ENCODE measurements at regions not wholly inside any gene's neighbourhood (a gene's known extent, or its start where the extent isn't known, plus 50 kb on each side); places are given as distances from the start of the nearest gene placed in this dataset.

GRCh38 chr12:71036526-71036925, 116.0 kb upstream of the PTPRR start:
- no peak for ATAC-seq (ENCODE audit: low read depth)

GRCh38 chr12:71032933-71033332, 112.4 kb upstream of the PTPRR start:
- Histone ChIP-seq H3K4me1 (ENCODE audit: control insufficient read depth in 2 of 2, insufficient read depth in 2 of 2, low read length in 2 of 2) (no peaks in the 10 kb centered on the region), H4K20me1 (ENCODE audit: control insufficient read depth, insufficient read depth, low read length, poor library complexity, severe bottlenecking) (no peaks in the 10 kb centered on the region), H3K27me3 (replicated peaks in 1 of 4; ENCODE audit: control extremely low read depth in 1 of 4, control insufficient read depth in 3 of 4, insufficient read depth in 4 of 4, low read length in 3 of 4) (no peaks in the 10 kb centered on the region), H3K4me2 (replicated peaks; ENCODE audit: low read depth, low read length, poor library complexity, severe bottlenecking) (no peak overlapping the region), H2AFZ (ENCODE audit: insufficient read depth, low read depth, low read length, poor library complexity, severe bottlenecking) (no peak overlapping the region), H3K27ac (ENCODE audit: low read length in 2 of 2) (no peak overlapping the region), H3K4me3 (ENCODE audit: control extremely low read depth in 1 of 5, extremely low read depth in 1 of 5, insufficient read depth in 1 of 5, low read depth in 2 of 5, low read length in 4 of 5) (no peak overlapping the region), H3K9ac (ENCODE audit: low read length) (no peak overlapping the region), H3K36me3 (replicated peaks in 1 of 2; ENCODE audit: control extremely low read depth in 1 of 2, control insufficient read depth in 1 of 2, extremely low read depth in 1 of 2, insufficient read depth in 2 of 2, low read length in 1 of 2) (no peaks in the 10 kb centered on the region), H3K9me3 (ENCODE audit: control extremely low read depth in 1 of 3, control insufficient read depth in 2 of 3, insufficient read depth in 1 of 3, low read length in 2 of 3) (no peaks in the 10 kb centered on the region), H3K79me2 (ENCODE audit: control insufficient read depth, insufficient read depth, low read length) (no peaks in the 10 kb centered on the region)
- no peak for DNase-seq
- CTCF ChIA-PET, result no interaction called here
- Mint-ChIP-seq H3K4me1 (no peaks in the 10 kb centered on the region), H3K4me3 (no peak overlapping the region), H3K27ac (no peak overlapping the region), H3K9me3 (ENCODE audit: insufficient read depth) (no peaks in the 10 kb centered on the region), H3K27me3 (no peaks in the 10 kb centered on the region)
- 96% methylated on average over 3 of the region's 4 CpGs for WGBS (ENCODE audit: insufficient coverage)
- TF ChIP-seq EZH2 (IDR thresholded peaks at IDR 0.05; ENCODE audit: borderline replicate concordance, insufficient read depth, low read depth, low read length, poor library complexity, severe bottlenecking), result no peak
- no peak for TF ChIP-seq CTCF (IDR thresholded peaks at IDR 0.05)
- no peak for ATAC-seq (ENCODE audit: low read depth)
- POLR2A ChIA-PET, result no interaction called here
- intact Hi-C loops (cut with micrococcal nuclease), result no loop called here

More at GRCh38 chr12:71036526-71036925, 116.0 kb upstream of the PTPRR start:
- Histone ChIP-seq H3K36me3 (replicated peaks in 1 of 2; ENCODE audit: control extremely low read depth in 1 of 2, control insufficient read depth in 1 of 2, extremely low read depth in 1 of 2, insufficient read depth in 2 of 2, low read length in 1 of 2) (no peaks in the 10 kb centered on the region), H3K4me1 (ENCODE audit: control insufficient read depth in 2 of 2, insufficient read depth in 2 of 2, low read length in 2 of 2) (no peaks in the 10 kb centered on the region), H3K4me2 (replicated peaks; ENCODE audit: low read depth, low read length, poor library complexity, severe bottlenecking) (no peak overlapping the region), H3K4me3 (ENCODE audit: control extremely low read depth in 1 of 5, extremely low read depth in 1 of 5, insufficient read depth in 1 of 5, low read depth in 2 of 5, low read length in 4 of 5) (no peak overlapping the region), H3K79me2 (ENCODE audit: control insufficient read depth, insufficient read depth, low read length) (no peaks in the 10 kb centered on the region), H3K9me3 (ENCODE audit: control extremely low read depth in 1 of 3, control insufficient read depth in 2 of 3, insufficient read depth in 1 of 3, low read length in 2 of 3) (no peaks in the 10 kb centered on the region), H3K27me3 (replicated peaks in 1 of 4; ENCODE audit: control extremely low read depth in 1 of 4, control insufficient read depth in 3 of 4, insufficient read depth in 4 of 4, low read length in 3 of 4) (no peaks in the 10 kb centered on the region), H3K9ac (ENCODE audit: low read length) (no peak overlapping the region), H3K27ac (ENCODE audit: low read length in 2 of 2) (no peak overlapping the region), H4K20me1 (ENCODE audit: control insufficient read depth, insufficient read depth, low read length, poor library complexity, severe bottlenecking) (no peaks in the 10 kb centered on the region), H2AFZ (ENCODE audit: insufficient read depth, low read depth, low read length, poor library complexity, severe bottlenecking) (no peak overlapping the region)
- no peak for TF ChIP-seq CTCF (IDR thresholded peaks at IDR 0.05)
- no peak for TF ChIP-seq EZH2 (IDR thresholded peaks at IDR 0.05; ENCODE audit: borderline replicate concordance, insufficient read depth, low read depth, low read length, poor library complexity, severe bottlenecking)
- H3K27ac Mint-ChIP-seq, result no peak overlapping the region
- no CpG with 5 or more reads among the region's 1 CpG for whole genome bisulfite sequencing (ENCODE audit: insufficient coverage)
- H3K27me3 Mint-ChIP-seq, result no peaks in the 10 kb centered on the region
- no peaks in the 10 kb centered on the region for H3K9me3 Mint-ChIP-seq (ENCODE audit: insufficient read depth)
- intact Hi-C loops (cut with micrococcal nuclease), result no loop called here
- no peak for DNase-seq
- CTCF ChIA-PET, result no interaction called here
- H3K4me1 Mint-ChIP-seq, result no peaks in the 10 kb centered on the region
- POLR2A ChIA-PET, result no interaction called here
- H3K4me3 Mint-ChIP-seq, result no peak overlapping the region
